GM21576 (cell line): ENCODE measurements at regions not wholly inside any gene's neighbourhood (a gene's known extent, or its start where the extent isn't known, plus 50 kb on each side); places are given as distances from the start of the nearest gene placed in this dataset.
A peak's percentile ranks its signal among the peaks of the same experiment; 100 is the strongest.
"Not testable (repeated sequence)": the region's sequence is repeated elsewhere in the genome, so short reads cannot be mapped to it uniquely, and the experiment has no call there.

Source experiments
- ATAC-seq: cut with Tn5 transposase; IDR thresholded peaks from one replicate; pipeline ENCODE4 v1.9.1; 2021; ENCODE audit warnings: mild to moderate bottlenecking, moderate library complexity; ENCODE audit not compliant: unreplicated experiment

GRCh38 chr3:67064105-67064504, 66.0 kb downstream of the KBTBD8 start:
- ATAC-seq = no peak

GRCh38 chr3:67067251-67067650, 69.1 kb downstream of the KBTBD8 start:
- peak; percentile 88 for ATAC-seq

- not testable (repeated sequence) for ATAC-seq
Observed at GRCh38 chr3:67072640-67073039, 74.5 kb downstream of the KBTBD8 start.

- ATAC-seq = no peak
Observed at GRCh38 chr3:67073812-67074211, 75.7 kb downstream of the KBTBD8 start.

- ATAC-seq = no peak
Observed at GRCh38 chr3:67075295-67075694, 77.2 kb downstream of the KBTBD8 start.

- no peak for ATAC-seq
Observed at GRCh38 chr3:67076607-67077006, 78.5 kb downstream of the KBTBD8 start.

GRCh38 chr3:67077656-67078055, 79.5 kb downstream of the KBTBD8 start:
- no peak for ATAC-seq

- ATAC-seq = no peak
Observed at GRCh38 chr3:67082533-67083024, 84.5 kb downstream of the KBTBD8 start.

- ATAC-seq = peak; percentile 79
Observed at GRCh38 chr3:67083277-67083676, 85.2 kb downstream of the KBTBD8 start.

- ATAC-seq = no peak
Observed at GRCh38 chr3:67087788-67088187, 89.7 kb downstream of the KBTBD8 start.

- ATAC-seq = no peak
Observed at GRCh38 chr3:67090474-67090873, 92.4 kb downstream of the KBTBD8 start.

- no peak for ATAC-seq
Observed at GRCh38 chr3:67093305-67093704, 95.2 kb downstream of the KBTBD8 start.

- ATAC-seq = no peak
Observed at GRCh38 chr3:67094167-67094566, 96.1 kb downstream of the KBTBD8 start.

- no peak for ATAC-seq
Observed at GRCh38 chr3:67094774-67095173, 96.7 kb downstream of the KBTBD8 start.

- ATAC-seq = no peak
Observed at GRCh38 chr3:67104388-67104787, 106.3 kb downstream of the KBTBD8 start.

- ATAC-seq = no peak
Observed at GRCh38 chr3:67106874-67107273, 108.8 kb downstream of the KBTBD8 start.

- ATAC-seq = no peak
Observed at GRCh38 chr3:67109651-67110204, 111.6 kb downstream of the KBTBD8 start.

- ATAC-seq = peak; percentile 99
Observed at GRCh38 chr3:67113802-67114407, 115.8 kb downstream of the KBTBD8 start.

- ATAC-seq = no peak
Observed at GRCh38 chr3:67118122-67118521, 120.0 kb downstream of the KBTBD8 start.

GRCh38 chr3:67118635-67119034, 120.5 kb downstream of the KBTBD8 start:
- ATAC-seq = no peak

GRCh38 chr3:67123914-67124313, 125.8 kb downstream of the KBTBD8 start:
- ATAC-seq = no peak

- ATAC-seq = no peak
Observed at GRCh38 chr3:67127254-67127653, 129.1 kb downstream of the KBTBD8 start.

- ATAC-seq = no peak
Observed at GRCh38 chr3:67142432-67142831, 144.3 kb downstream of the KBTBD8 start.
